ENCODE measurements at regions not wholly inside any gene's neighbourhood (a gene's known extent, or its start where the extent isn't known, plus 50 kb on each side); places are given as distances from the start of the nearest gene placed in this dataset.

DNA sequence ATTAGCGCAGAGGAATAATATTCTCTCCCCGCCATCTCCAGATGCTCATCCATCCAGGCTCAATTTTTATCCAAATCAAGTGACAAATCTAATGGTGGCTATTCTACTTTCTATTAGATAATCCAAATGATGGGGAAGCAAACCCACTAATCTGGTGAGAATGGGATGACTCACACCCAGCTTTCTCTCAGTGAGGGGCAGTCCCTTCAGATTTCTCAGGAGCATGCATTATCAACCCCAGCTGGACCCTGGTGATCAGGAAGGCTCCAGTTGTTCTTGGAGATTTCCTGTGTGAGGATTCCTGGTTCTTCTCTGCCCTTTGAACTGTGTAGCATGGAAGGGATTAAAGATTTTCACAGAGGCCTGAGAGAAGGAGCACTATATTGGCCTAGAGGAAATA, 358.0 kb downstream of the WDR72 start:
- DNase-seq (ENCODE audit: low read depth in 1 of 2, low spot score in 1 of 2) = no peak

DNA sequence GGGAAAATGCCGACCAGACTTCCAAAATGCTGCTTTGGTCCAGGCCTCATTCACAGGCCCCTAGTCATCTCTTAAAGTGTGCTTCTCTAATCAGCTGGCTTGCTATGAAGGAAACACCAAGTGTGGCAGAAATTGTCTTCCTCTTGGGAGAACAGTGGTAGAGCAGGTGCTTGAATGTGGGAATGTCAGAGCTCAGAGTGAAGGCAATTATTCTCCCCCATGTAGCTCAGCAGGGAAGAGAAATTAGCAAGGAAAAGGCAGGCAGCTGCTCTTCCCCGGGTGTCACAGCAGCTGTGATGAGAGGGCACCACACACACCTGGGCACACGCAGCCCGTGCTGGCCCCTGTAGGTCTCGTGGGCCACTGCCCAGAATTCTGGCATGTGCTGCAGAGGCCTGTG, 358.5 kb downstream of the WDR72 start:
- no peak for DNase-seq (ENCODE audit: low read depth in 1 of 2, low spot score in 1 of 2)

- no peak for DNase-seq (ENCODE audit: low read depth in 1 of 2, low spot score in 1 of 2)
These were observed 362.3 kb downstream of the WDR72 start for GRCh38 chr15:53397041-53397616.

DNA sequence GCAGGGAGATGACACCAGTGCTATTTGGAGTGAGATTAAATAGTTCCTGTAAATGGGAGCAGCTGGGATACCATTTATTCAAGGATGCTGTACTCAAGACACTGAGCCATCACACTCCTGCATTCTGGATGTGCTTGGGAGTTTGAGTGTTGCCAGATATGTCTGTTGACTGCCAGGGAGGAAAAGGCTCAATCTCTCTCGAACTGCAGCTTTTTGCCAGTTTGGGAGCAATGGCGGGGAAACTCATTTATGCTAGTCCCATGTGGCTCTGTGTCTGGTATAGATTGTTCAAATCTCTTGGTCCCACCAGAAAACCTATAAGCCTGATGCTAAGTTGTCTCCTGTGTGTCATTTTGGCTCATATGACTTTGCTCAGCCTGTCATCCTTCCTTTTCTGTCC, 363.6 kb downstream of the WDR72 start:
- no peak for DNase-seq (ENCODE audit: low read depth in 1 of 2, low spot score in 1 of 2)

- no peak for DNase-seq (ENCODE audit: low read depth in 1 of 2, low spot score in 1 of 2)
These were observed 368.9 kb downstream of the WDR72 start for GRCh38 chr15:53390549-53390948.

- DNase-seq (ENCODE audit: low read depth in 1 of 2, low spot score in 1 of 2) = no peak
These were observed 370.0 kb downstream of the WDR72 start for GRCh38 chr15:53389271-53390037.

DNA sequence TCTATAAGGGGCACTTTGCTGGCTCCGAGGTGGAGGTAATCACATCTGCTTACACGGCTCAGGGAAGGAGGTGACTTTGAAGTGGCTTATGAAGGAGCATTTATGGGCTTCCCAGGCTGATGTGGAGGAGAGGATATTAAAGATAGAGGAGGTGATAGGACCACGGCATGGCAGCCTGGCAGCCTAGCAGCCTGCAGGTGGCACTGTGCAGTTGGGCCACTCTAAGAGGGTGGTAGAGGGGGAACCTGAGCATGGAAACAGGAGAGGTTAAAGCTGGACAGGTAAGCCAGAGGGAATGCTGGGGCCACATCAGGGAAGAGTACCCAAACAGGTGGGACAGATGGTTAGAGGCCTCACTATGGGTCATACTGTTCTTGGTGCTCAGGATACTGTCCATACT, 375.0 kb downstream of the WDR72 start:
- no peak for DNase-seq (ENCODE audit: low read depth in 1 of 2, low spot score in 1 of 2)

GRCh38 chr15:53378096-53378800, 381.2 kb downstream of the WDR72 start:
- DNase-seq (ENCODE audit: low read depth in 1 of 2, low spot score in 1 of 2) = no peak

- no peak for DNase-seq (ENCODE audit: low read depth in 1 of 2, low spot score in 1 of 2)
These were observed 391.7 kb downstream of the WDR72 start for GRCh38 chr15:53367740-53368139.

- no peak for DNase-seq (ENCODE audit: low read depth in 1 of 2, low spot score in 1 of 2)
These were observed 398.6 kb downstream of the WDR72 start for GRCh38 chr15:53360881-53361280.

- no peak for DNase-seq (ENCODE audit: low read depth in 1 of 2, low spot score in 1 of 2)
These were observed 400.4 kb downstream of the WDR72 start for GRCh38 chr15:53359038-53359437.

DNA sequence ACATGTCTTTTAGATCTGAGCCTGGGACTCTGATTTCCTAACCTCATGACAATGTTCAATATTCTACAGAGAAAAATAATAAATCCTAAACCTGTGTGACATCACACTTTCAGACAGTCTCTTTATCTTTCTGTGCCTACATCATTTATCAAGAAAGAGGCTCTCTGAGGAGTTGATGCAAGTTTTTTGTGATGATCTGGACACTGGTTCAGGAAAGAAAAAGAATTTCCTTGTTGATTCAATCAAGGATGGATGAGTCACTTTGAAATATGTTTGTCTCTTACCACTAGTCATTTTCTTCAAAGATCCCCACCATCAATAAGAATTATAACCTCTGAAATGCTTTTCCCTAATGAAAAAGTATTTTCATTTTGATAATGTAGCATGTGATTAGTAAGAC, 404.6 kb downstream of the WDR72 start:
- no peak for DNase-seq (ENCODE audit: low read depth in 1 of 2, low spot score in 1 of 2)

- DNase-seq (ENCODE audit: low read depth in 1 of 2, low spot score in 1 of 2) = no peak
These were observed 408.1 kb downstream of the WDR72 start for GRCh38 chr15:53351373-53351772.

DNA sequence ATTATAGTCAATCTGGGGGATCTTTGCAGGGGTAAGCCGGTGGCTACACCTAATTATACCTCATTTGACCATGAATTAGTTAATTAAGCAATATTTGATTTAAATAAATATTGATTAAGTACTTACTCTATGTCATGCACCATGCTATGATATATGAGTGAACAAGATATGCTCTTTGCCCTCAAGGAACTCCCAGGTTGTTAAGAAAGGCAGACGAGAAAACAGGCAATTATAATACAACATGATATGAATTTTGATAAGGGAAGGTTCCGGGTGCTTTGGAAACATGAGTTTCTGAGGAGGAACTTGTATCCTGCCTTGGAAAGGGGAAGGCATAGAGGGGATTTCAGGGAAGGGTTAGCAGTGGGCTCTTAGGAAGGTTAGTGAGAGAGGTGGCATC, 412.9 kb downstream of the WDR72 start:
- DNase-seq (ENCODE audit: low read depth in 1 of 2, low spot score in 1 of 2) = no peak

DNA sequence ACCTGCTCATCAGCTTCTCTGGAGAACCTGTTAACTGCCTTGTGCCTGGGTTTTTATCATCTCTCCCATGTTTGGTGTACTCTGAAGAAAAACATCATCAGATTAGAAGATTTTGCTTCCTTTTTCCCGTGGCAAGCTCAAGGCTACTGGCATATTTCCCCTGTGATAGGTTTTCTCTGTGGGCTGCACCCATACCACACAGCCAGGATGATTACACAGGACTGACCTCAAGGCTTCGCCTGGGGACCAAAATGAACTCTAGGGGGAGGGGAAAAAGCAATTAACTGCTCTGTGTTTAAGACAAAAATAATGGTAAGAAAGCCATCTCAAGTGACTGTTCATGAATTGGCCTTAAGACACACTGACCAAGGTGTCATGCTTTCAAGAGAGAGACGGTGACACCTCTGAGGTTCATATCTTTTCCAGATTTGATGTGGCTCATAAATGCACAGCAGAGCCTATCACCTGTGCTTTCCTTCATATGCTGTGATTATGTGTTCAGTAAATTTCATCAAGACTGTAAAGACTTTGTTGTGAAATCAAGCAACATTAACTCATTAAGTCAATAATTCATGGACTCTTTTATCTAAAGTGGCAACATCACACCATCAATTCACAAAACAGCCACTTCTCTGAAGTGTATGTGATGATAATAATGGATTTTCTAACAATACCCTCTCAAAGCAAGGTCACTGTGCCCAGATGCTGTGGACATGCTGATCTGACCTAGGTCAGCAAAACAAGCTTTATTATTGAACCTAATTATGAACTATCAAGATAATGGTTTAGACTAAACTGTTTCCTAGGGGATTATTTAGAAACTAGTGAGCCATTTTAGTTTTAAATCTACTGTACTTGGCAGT, 427.9 kb downstream of the WDR72 start:
- no peak for DNase-seq (ENCODE audit: low read depth in 1 of 2, low spot score in 1 of 2)

GRCh38 chr15:53328341-53328740, 431.1 kb downstream of the WDR72 start:
- DNase-seq (ENCODE audit: low read depth in 1 of 2, low spot score in 1 of 2) = no peak

- no peak for DNase-seq (ENCODE audit: low read depth in 1 of 2, low spot score in 1 of 2)
These were observed 435.4 kb downstream of the WDR72 start for GRCh38 chr15:53324061-53324460.

DNA sequence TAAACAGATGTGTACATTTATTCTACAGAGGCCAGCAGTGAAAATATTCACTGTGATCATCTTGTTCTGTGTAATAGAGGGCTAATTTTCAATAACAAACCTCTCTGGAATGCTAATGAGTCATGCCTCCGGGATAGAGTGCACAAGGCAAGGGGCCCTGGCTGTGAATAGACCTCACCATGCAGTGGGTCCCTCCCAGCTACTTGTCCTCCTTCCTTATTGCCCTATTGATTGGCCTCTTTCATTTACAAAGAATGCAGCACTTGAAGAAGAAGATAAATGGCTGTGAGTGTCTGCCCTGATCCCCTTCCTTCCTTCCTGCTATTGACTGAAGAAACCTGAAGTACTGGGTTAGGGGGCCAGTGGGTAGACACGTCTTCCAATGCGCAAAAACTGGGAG, 436.3 kb downstream of the WDR72 start:
- no peak for DNase-seq (ENCODE audit: low read depth in 1 of 2, low spot score in 1 of 2)

DNA sequence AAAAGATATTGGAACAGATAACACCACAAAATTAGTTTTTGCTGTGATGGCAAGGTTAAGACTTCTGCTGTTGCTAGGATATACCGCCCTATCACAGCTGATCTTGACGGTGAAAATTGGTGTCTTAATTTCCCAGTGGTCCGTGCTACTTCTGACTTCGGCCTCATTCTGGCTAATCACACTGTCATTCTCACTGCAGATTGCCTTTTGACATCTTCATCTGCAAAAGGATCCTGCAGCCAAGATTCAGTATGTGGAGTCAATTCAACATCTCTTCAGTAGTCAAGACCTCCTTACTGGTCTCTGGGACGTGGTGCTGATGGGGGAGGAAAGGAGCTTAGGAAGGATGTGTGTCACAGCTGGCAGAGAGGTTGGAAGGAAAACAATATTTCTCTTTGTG, 438.6 kb downstream of the WDR72 start:
- DNase-seq (ENCODE audit: low read depth in 1 of 2, low spot score in 1 of 2) = no peak

DNA sequence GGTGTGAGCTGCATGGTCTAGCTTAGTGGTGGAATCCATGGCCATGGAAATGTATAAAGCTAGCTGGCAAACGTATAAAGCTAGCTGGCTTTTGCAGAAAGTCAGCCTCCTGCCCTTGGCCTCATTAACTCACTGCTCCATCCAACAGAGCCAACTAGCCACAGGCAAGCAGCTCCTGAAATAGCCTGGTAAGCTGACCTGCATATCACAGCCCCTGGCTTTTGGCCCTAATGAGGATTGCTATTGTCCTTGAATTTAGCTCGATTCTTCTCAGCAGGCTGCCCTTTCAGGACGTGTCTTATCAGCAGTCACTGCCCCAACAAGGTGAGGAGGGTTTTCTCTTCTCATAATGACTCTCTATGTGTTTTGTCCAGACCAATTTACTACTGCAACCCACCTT, 446.8 kb downstream of the WDR72 start:
- no peak for DNase-seq (ENCODE audit: low read depth in 1 of 2, low spot score in 1 of 2)

DNA sequence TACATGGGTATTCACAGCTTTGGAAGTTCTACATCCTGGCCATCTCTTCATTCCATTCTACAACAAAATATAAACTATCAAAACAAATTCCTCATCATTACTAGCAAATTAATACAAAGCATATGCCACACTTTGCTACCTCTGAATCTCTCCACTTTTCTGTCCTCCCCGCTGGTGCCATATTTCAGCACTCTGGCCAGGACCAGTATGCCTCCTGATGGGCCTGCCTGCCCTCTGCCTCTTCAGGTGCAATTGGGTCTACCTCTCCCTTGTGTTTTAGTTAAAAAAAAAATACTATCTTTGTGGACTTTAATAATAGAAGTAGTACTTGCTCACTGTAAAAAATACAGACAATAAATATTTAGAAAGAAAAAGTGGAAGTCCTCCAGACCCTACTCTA, 448.8 kb downstream of the WDR72 start:
- DNase-seq (ENCODE audit: low read depth in 1 of 2, low spot score in 1 of 2) = no peak
